ENCODE measurements at regions not wholly inside any gene's neighbourhood (a gene's known extent, or its start where the extent isn't known, plus 50 kb on each side); places are given as distances from the start of the nearest gene placed in this dataset.

DNA sequence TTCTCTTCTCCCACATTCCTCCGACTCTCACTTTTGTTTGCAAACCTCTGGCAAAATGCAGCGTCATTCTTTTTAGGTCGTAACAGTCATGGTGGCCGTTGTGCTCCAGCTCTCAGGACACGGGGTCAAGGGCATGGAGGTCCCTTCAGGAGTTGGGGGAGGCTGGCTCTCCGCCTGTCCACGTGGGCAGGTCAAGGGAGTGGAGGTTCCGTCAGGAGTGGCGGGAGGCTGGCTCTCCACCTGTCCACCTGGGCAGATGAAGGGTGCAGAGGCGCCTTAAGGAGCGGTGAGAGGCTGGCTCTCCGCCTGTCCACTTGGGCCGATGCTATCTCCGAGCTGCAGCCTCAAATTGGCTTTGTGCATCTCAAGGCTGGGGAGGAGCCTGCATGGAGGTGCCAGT lies 98.0 kb downstream of the ERMARD start:
- Histone ChIP-seq H3K27ac (no peak overlapping the region), H3K4me3 (ENCODE audit: low read depth, low read length) (no peak overlapping the region), H3K36me3 (no peaks in the 10 kb centered on the region), H3K9me3 (ENCODE audit: severe bottlenecking) (no peaks in the 10 kb centered on the region), H3K27me3 (ENCODE audit: insufficient read depth, low read depth, severe bottlenecking) (peaks cover 63% of the 10 kb centered on the region)
- no peak for DNase-seq
- TF ChIP-seq, protein P1, sequence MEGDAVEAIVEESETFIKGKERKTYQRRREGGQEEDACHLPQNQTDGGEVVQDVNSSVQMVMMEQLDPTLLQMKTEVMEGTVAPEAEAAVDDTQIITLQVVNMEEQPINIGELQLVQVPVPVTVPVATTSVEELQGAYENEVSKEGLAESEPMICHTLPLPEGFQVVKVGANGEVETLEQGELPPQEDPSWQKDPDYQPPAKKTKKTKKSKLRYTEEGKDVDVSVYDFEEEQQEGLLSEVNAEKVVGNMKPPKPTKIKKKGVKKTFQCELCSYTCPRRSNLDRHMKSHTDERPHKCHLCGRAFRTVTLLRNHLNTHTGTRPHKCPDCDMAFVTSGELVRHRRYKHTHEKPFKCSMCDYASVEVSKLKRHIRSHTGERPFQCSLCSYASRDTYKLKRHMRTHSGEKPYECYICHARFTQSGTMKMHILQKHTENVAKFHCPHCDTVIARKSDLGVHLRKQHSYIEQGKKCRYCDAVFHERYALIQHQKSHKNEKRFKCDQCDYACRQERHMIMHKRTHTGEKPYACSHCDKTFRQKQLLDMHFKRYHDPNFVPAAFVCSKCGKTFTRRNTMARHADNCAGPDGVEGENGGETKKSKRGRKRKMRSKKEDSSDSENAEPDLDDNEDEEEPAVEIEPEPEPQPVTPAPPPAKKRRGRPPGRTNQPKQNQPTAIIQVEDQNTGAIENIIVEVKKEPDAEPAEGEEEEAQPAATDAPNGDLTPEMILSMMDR (IDR thresholded peaks at IDR 0.05; ENCODE audit: low read depth, low read length): no peak

DNA sequence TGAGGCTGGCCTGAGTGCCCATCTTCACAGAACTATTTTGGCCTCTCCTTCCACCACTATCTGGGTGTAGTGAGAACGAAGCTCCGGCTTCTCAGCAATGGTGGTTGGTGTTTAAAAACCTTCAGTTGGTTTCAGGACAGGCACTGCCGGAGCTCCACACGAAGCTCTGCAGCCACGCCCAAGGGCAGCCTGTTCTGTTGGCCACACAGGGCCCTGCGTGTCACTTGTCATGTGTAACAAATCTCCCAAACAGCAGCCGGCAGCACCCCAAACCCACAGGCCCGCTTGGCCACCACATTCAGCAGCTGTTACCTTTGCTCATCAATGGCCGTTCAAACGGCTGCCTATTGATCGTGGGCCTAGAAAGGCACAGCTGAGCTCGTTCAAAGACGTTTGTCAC lies 97.5 kb downstream of the ERMARD start:
- Histone ChIP-seq H3K27ac (no peak overlapping the region), H3K27me3 (ENCODE audit: insufficient read depth, low read depth, severe bottlenecking) (peaks cover 59% of the 10 kb centered on the region), H3K4me3 (ENCODE audit: low read depth, low read length) (no peak overlapping the region), H3K36me3 (no peaks in the 10 kb centered on the region), H3K9me3 (ENCODE audit: severe bottlenecking) (no peaks in the 10 kb centered on the region)
- TF ChIP-seq, protein P1 (IDR thresholded peaks at IDR 0.05; ENCODE audit: low read depth, low read length): no peak
- no peak for DNase-seq

DNA sequence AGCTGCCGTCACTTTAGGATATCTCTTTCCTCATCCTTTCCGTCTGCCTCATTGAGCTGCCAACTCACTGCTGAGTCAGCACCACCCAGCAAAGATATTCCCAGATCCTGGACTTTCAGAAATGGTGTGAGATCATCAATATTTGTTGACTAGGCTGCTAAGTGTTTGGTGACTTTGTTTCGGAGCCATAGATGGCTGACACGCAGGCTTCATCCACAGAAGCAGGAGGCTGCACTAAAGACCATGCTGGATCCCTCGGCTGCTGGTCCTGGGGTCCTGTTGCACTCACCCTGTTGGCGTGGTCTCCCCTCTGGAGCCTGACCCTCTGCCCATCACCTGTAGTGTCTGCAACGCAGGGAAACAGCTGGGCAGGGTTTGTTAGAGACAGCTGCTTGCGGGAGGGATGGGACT lies 96.5 kb downstream of the ERMARD start:
- Histone ChIP-seq H3K9me3 (ENCODE audit: severe bottlenecking) (no peaks in the 10 kb centered on the region), H3K36me3 (no peaks in the 10 kb centered on the region), H3K27me3 (ENCODE audit: insufficient read depth, low read depth, severe bottlenecking) (peaks cover 63% of the 10 kb centered on the region), H3K4me3 (ENCODE audit: low read depth, low read length) (no peak overlapping the region), H3K27ac (no peak overlapping the region)
- TF ChIP-seq, protein P1 (IDR thresholded peaks at IDR 0.05; ENCODE audit: low read depth, low read length): no peak
- no peak for DNase-seq

DNA sequence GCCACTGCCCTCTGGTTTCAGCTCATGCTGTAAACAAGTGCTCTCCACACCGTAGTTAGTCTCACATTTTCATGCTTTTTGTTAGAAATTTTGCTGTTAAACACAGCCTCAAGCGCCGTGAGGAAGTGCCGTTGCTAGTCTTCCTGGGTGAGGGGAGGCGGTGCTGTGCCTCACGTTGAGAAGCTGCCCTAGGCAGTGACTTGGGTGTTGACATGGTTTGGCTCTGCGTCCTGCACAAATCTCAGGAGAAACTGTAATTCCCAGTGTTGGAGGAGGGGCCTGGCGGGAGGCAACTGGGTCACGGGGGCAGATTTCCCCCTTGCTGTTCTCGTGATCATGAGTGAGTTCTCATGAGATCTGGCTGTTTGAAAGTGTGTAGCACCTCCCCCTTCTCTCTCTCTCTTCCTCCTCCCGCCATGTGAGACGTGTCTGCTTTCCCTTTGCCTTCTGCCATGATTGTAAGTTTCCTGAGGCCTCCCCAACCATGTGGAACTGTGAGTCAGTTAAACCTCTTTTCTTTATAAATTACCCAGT lies 95.8 kb downstream of the ERMARD start:
- DNase-seq: no peak
- Histone ChIP-seq H3K27ac (no peak overlapping the region), H3K27me3 (ENCODE audit: insufficient read depth, low read depth, severe bottlenecking) (peaks cover 56% of the 10 kb centered on the region), H3K4me3 (ENCODE audit: low read depth, low read length) (no peak overlapping the region), H3K9me3 (ENCODE audit: severe bottlenecking) (no peaks in the 10 kb centered on the region), H3K36me3 (no peaks in the 10 kb centered on the region)
- TF ChIP-seq, protein P1 (IDR thresholded peaks at IDR 0.05; ENCODE audit: low read depth, low read length): no peak

DNA sequence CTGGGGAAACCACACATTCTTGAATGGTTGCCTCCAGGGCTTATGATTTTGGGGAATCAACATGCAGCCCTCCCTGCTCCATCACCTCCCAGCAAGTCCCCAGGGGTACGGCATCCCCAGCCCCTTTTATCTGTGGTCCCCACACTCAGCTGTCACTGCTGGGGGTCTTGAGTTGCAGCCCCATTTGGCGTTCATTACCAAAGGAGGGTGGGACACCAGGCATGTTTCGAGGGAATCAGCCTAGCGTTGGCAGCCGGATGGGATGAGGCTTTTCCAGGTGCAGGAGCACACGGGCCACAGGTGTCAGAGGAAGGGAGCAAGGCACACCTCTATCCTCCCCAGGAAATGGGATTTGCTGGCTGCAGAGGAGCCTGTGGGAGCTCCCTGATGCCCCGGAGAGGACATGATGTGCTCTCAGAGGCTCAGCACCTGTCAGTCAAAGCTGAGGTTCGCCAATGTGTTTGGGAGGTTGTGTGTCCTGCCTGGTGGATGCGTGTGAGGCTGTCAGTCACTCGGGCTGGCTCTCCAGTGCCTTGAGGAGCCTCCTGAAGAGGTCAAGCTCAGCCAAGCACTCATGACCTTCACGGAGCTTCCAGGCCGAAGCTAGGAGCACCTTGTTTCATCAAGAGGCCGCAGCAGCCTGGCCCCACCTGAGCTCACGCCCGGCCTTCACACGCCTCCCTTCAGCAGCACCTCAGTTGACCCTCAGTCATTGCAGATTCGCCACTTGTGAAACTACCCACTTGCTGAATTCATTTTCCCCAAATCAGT lies 95.0 kb downstream of the ERMARD start:
- H3K36me3 ChIP-seq: no peaks in the 10 kb centered on the region
- H3K9me3 ChIP-seq (ENCODE audit: severe bottlenecking): no peaks in the 10 kb centered on the region
- H3K4me3 ChIP-seq (ENCODE audit: low read depth, low read length): no peak overlapping the region
- TF ChIP-seq, protein P1 (IDR thresholded peaks at IDR 0.05; ENCODE audit: low read depth, low read length): no peak
- H3K27me3 ChIP-seq (ENCODE audit: insufficient read depth, low read depth, severe bottlenecking): peaks cover 56% of the 10 kb centered on the region
- no peak overlapping the region for H3K27ac ChIP-seq
- no peak for DNase-seq
